Endothelial cell of umbilical vein (primary cell): ENCODE measurements at regions not wholly inside any gene's neighbourhood (a gene's known extent, or its start where the extent isn't known, plus 50 kb on each side); places are given as distances from the start of the nearest gene placed in this dataset.

Experiments used
- BruUV-seq: library from RNA; stranded (reverse); fragments of 400-500 nt; replicated peaks from 2 replicates; lab custom pipeline; 2021; lab: Mats Ljungman, UMichigan
- CTCF ChIA-PET: fragments of 300-600, 350-600 bp; sonication (Branson Sonifier 250); formaldehyde crosslinking; loops from one replicate; lab custom pipeline; 2021; ENCODE audit warnings: antibody characterized with exemption, inconsistent platforms; lab: Charles Lee
- POLR2A ChIA-PET: fragments of 300-600, 350-600 bp; sonication (Branson Sonifier 250); formaldehyde crosslinking; loops from one replicate; lab custom pipeline; 2021; ENCODE audit warnings: antibody characterized with exemption, inconsistent platforms; lab: Charles Lee
- DNase-seq: peaks from one replicate; pipeline ENCODE4 v3.0.0-alpha.2; 2011; ENCODE audit warnings: low read depth, low spot score
- FAIRE-seq: peaks from 2 replicates; lab custom pipeline; 2011; peaks lifted over from hg19 to GRCh38; lab: Jason Lieb, UNC
- H2AFZ ChIP-seq: 2 replicates; pipeline ENCODE4 v1.6.0; 2012; ENCODE audit warnings: low read depth, low read length, control low read depth, inconsistent platforms
- H3K27ac ChIP-seq: 2 replicates; pipeline ENCODE4 v1.5.1; 2011; ENCODE audit warnings: low read depth, mild to moderate bottlenecking, control low read depth, low read length, moderate library complexity; ENCODE audit not compliant: insufficient read depth
- H3K27me3 ChIP-seq, 2 experiments: 2 replicates each; pipeline versions ENCODE4 v1.6.0 to v1.6.1; 2011; ENCODE audit warnings: low read length in 2 of 2, mixed read lengths in 1 of 2; ENCODE audit not compliant: control insufficient read depth in 2 of 2, insufficient read depth in 2 of 2
- H3K36me3 ChIP-seq, 2 experiments: 2 replicates in 1 of 2; 3 replicates in 1 of 2; pipeline ENCODE4 v1.5.1; 2011; ENCODE audit warnings: low read length in 2 of 2, mild to moderate bottlenecking in 1 of 2, moderate library complexity in 1 of 2; ENCODE audit not compliant: control insufficient read depth in 2 of 2, insufficient read depth in 2 of 2; ENCODE audit errors: extremely low read depth in 1 of 2
- H3K4me1 ChIP-seq: 3 replicates; pipeline ENCODE4 v1.5.1; 2011; ENCODE audit warnings: mild to moderate bottlenecking, low read length; ENCODE audit not compliant: control insufficient read depth, insufficient read depth; ENCODE audit errors: extremely low read depth
- H3K4me2 ChIP-seq: 2 replicates; pipeline ENCODE4 v1.6.1; 2011; ENCODE audit warnings: low read length, control low read depth, mixed read lengths; ENCODE audit not compliant: insufficient read depth
- H3K4me3 ChIP-seq, 3 experiments: fragments of 200-600 bp in 1 of 3; sonication (generic), shearing (Covaris generic) in 1 of 3; replicated peaks in 1 of 3; 2 replicates each; pipeline ENCODE4 v1.5.1; 2011 to 2016; ENCODE audit warnings: control low read depth in 3 of 3, low read length in 3 of 3, mild to moderate bottlenecking in 2 of 3, inconsistent platforms in 1 of 3, low read depth in 1 of 3, moderate library complexity in 1 of 3; ENCODE audit not compliant: insufficient read depth in 1 of 3
- H3K79me2 ChIP-seq: 2 replicates; pipeline ENCODE4 v1.6.0; 2012; ENCODE audit warnings: low read length, inconsistent platforms; ENCODE audit not compliant: control insufficient read depth, insufficient read depth
- H3K9ac ChIP-seq: replicated peaks from 2 replicates; pipeline ENCODE3; 2011; ENCODE audit warnings: low read length, control low read depth; ENCODE audit not compliant: insufficient read depth; ENCODE audit errors: extremely low read depth
- H3K9me1 ChIP-seq: replicated peaks from 3 replicates; pipeline ENCODE4 v1.6.0; 2011; ENCODE audit warnings: mild to moderate bottlenecking, low read length; ENCODE audit not compliant: control insufficient read depth, insufficient read depth; ENCODE audit errors: extremely low read depth
- H3K9me3 ChIP-seq: replicated peaks from 2 replicates; pipeline ENCODE4 v1.5.1; 2012; ENCODE audit warnings: low read length, inconsistent platforms; ENCODE audit not compliant: control insufficient read depth, insufficient read depth
- H4K20me1 ChIP-seq: replicated peaks from 2 replicates; pipeline ENCODE3; 2011; ENCODE audit warnings: mild to moderate bottlenecking, low read length; ENCODE audit not compliant: control insufficient read depth, insufficient read depth; ENCODE audit errors: extremely low read depth
- EZH2 ChIP-seq: IDR thresholded peaks from 2 replicates; pipeline ENCODE4 v1.6.1; 2012; ENCODE audit warnings: borderline replicate concordance, low read depth, mild to moderate bottlenecking, moderate library complexity, low read length, inconsistent platforms; ENCODE audit not compliant: severe bottlenecking
- FOS ChIP-seq: IDR thresholded peaks from 2 replicates; pipeline ENCODE4 v1.6.1; 2011; ENCODE audit warnings: mild to moderate bottlenecking, low read length, moderate library complexity, borderline replicate concordance; ENCODE audit not compliant: insufficient read depth
- GATA2 ChIP-seq: IDR thresholded peaks from 2 replicates; pipeline ENCODE4 v1.7.0; 2011; ENCODE audit warnings: low read depth, mild to moderate bottlenecking, moderate library complexity, mixed read lengths, low read length; ENCODE audit not compliant: insufficient read length, insufficient read depth
- JUN ChIP-seq: IDR thresholded peaks from 2 replicates; pipeline ENCODE4 v1.6.1; 2011; ENCODE audit warnings: borderline replicate concordance, low read depth; ENCODE audit not compliant: insufficient read length, insufficient read depth
- MYC ChIP-seq: IDR thresholded peaks from one replicate; pipeline ENCODE4 v1.6.1; 2011; ENCODE audit warnings: mild to moderate bottlenecking, low read depth, low read length
- POLR2A ChIP-seq: IDR thresholded peaks from 2 replicates; pipeline ENCODE4 v1.6.1; 2012; ENCODE audit warnings: low read depth, mild to moderate bottlenecking, control low read depth, low read length
- POLR2AphosphoS5 ChIP-seq: IDR thresholded peaks from 2 replicates; pipeline ENCODE4 v1.6.1; 2012; ENCODE audit warnings: low read depth, mild to moderate bottlenecking, control low read depth, low read length, moderate library complexity; ENCODE audit not compliant: insufficient read depth
- dilution Hi-C: fragments of 300-500 bp; cut with MboI; formaldehyde crosslinking; loops from one replicate; pipeline ENCODE4 v1.15.0; 2019; ENCODE audit warnings: low sequenced_read_pairs; ENCODE audit not compliant: extremely low pct_ligation_motif_present
- intact Hi-C: fragments of 100-400 bp; cut with micrococcal nuclease; formaldehyde crosslinking; loops from one replicate; pipeline ENCODE4 v1.10.0; 2022
- TF ChIP-seq, protein P1 (sequence below): IDR thresholded peaks from 2 replicates; pipeline ENCODE4 v1.6.1; 2011; ENCODE audit not compliant: insufficient read depth, insufficient read length
- TF ChIP-seq, protein P2 (sequence below), 2 donors: IDR thresholded peaks; 1 replicate in 1 of 2; 2 replicates in 1 of 2; pipeline ENCODE4 v1.5.1; 2011; ENCODE audit warnings: low read length in 2 of 2, mild to moderate bottlenecking in 2 of 2, moderate library complexity in 2 of 2, control low read depth in 1 of 2, inconsistent platforms in 1 of 2, low read depth in 1 of 2; ENCODE audit not compliant: insufficient read depth in 1 of 2; ENCODE audit errors: extremely low read depth in 1 of 2

DNA sequence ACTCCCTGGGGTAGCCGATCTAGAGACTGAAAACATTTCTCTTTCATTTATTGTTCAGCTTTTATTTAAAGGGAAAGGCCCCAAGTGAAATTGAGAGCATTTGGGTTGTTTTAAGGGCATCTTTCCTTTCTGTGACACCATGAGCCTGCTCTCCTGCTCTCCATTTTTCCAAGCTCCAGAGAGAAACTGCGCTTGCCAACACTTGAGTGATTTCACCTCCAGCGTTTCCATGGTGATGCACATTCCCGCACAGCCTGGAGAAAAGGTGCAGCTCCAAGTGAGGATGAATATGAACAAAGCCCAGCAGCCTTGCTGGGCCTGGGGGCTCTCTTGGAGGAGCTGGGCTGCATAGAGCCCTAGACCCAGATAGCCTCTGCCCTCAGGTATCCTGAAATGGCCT is 159.2 kb upstream of the PPP2R3A start:
- H3K27me3 ChIP-seq: no peaks in the 10 kb centered on the region
- POLR2A ChIA-PET: no interaction called here
- dilution Hi-C loops: no loop called here
- H3K9ac ChIP-seq: no peak overlapping the region
- no peak overlapping the region for H2AFZ ChIP-seq
- no peaks in the 10 kb centered on the region for H3K4me1 ChIP-seq
- CTCF ChIA-PET: interaction anchor here (0.8 kb wide), 1 partner anchor 10 kb away, joined by 3 read pairs; no protein-coding TSS in a partner anchor
- no peak overlapping the region for H3K4me2 ChIP-seq
- no peak overlapping the region for H3K4me3 ChIP-seq
- no TSS peak for BruUV-seq
- H3K27ac ChIP-seq: no peak overlapping the region
- no peaks in the 10 kb centered on the region for H3K9me1 ChIP-seq
- no peaks in the 10 kb centered on the region for H3K9me3 ChIP-seq
- TF ChIP-seq, protein P1, sequence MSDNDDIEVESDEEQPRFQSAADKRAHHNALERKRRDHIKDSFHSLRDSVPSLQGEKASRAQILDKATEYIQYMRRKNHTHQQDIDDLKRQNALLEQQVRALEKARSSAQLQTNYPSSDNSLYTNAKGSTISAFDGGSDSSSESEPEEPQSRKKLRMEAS: no peak
- TF ChIP-seq FOS (no peak), EZH2 (no peak), MYC (no peak), POLR2AphosphoS5 (no peak), JUN (no peak), GATA2 (no peak), POLR2A (no peak)
- TF ChIP-seq, protein P2, sequence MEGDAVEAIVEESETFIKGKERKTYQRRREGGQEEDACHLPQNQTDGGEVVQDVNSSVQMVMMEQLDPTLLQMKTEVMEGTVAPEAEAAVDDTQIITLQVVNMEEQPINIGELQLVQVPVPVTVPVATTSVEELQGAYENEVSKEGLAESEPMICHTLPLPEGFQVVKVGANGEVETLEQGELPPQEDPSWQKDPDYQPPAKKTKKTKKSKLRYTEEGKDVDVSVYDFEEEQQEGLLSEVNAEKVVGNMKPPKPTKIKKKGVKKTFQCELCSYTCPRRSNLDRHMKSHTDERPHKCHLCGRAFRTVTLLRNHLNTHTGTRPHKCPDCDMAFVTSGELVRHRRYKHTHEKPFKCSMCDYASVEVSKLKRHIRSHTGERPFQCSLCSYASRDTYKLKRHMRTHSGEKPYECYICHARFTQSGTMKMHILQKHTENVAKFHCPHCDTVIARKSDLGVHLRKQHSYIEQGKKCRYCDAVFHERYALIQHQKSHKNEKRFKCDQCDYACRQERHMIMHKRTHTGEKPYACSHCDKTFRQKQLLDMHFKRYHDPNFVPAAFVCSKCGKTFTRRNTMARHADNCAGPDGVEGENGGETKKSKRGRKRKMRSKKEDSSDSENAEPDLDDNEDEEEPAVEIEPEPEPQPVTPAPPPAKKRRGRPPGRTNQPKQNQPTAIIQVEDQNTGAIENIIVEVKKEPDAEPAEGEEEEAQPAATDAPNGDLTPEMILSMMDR (IDR thresholded peaks at IDR 0.05; ENCODE audit: extremely low read depth in 1 of 2, insufficient read depth in 1 of 2, low read depth in 1 of 2, low read length in 2 of 2): no peak
- no peaks in the 10 kb centered on the region for H3K36me3 ChIP-seq
- intact Hi-C loops: no loop called here
- H3K79me2 ChIP-seq: no peaks in the 10 kb centered on the region
- DNase-seq (no peak), FAIRE-seq (no peak)
- H4K20me1 ChIP-seq: no peaks in the 10 kb centered on the region
